Stimulated activated CD8-positive, alpha-beta memory T cell treated with anti-CD3 and anti-CD28 coated beads, Interleukin-12 subunit alpha, Interleukin-12 subunit beta, amount 100 ng/mL, for 4 hours (primary cell): ENCODE measurements at regions not wholly inside any gene's neighbourhood (a gene's known extent, or its start where the extent isn't known, plus 50 kb on each side); places are given as distances from the start of the nearest gene placed in this dataset.
"Not testable (repeated sequence)": the region's sequence is repeated elsewhere in the genome, so short reads cannot be mapped to it uniquely, and the experiment has no call there.

Experiments used
- DNase-seq: peaks from one replicate; pipeline ENCODE4 v3.0.0-alpha.2; 2020; ENCODE audit warnings: low read depth

DNA sequence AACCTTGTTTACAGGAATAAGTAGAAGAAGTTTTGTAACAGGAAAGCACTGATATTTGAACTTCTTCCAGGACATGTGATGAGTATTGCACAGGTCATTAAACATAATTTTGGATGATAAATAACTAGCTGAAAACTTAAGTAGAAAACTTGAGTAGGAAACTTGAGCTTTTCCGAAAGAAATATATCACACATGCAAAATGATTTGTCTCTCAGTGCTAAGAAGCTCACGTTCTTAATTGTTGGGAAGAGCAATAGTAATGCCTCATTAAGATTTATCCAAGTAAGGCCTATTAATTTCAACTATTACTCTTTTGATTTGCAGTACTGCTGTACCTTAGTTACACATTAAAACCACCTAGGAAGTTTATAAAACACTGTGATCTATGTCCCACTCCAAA is 1921.9 kb upstream of the LRRTM1 start:
- no peak for DNase-seq

DNA sequence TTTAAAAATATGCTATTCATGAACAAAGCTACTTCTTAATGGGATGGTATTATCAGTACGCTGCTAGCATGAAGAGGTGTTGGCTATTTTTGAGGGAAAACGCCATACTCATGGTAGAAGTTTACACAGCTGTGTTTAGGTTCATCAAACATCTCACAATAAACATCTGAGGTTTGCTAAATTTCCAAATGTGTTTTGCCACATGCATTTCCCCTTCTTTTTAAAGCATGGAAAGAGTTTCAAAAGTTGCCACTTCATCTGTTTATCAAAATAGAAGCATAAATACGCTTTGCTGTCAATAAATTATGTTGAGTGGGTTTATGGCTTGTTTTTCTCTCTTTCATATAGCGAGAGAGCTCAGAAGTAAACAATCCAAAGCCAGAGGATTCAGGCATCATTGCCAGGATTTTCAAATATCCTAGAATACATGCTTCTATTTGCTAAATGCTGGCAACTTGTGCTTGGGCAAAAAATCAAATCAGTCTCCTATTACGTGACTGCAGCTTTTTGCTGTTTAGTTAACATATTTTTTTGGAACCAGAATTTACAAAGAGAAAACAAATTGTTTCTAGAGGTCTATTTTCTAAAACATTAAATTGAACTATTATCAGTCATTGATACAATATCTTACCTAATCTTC is 1919.9 kb upstream of the LRRTM1 start:
- DNase-seq, result no peak

DNA sequence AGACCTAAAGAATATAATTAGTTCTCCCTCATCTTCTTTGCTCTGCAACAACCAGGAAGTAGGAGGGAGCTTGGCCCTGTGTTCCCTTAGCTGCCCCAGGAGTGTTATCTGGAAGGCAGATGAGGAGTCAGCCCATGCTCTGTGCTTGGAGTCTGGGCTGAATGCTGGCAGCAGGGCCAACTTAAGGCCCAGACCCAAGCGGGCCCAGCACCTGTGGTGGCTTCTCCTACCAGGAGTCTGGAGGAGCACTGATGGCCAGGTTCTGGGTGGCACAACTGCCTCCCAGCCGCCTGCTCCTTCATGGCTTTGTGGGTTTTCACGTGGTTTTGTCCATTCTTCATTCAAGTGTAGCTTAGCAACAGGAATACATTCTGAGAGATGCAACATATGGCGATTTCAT is 1910.7 kb upstream of the LRRTM1 start:
- no peak for DNase-seq

DNA sequence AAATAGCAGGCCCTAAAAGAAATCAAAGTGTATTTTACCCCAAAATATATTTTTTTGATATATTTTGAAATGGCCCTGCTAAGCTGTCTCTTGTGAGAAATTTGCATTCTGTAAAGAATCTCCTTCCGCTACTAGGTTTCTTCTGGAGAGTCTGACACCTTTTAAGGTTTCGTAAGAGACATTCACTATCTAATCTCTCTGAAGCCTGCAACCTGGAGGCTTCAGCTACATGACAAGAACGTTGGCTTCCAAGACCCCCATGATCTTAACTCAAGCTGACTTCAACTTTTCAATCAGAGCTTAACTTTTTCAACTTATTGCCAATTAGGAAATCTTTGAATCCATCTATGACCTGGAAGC is 1894.9 kb upstream of the LRRTM1 start:
- no peak for DNase-seq

DNA sequence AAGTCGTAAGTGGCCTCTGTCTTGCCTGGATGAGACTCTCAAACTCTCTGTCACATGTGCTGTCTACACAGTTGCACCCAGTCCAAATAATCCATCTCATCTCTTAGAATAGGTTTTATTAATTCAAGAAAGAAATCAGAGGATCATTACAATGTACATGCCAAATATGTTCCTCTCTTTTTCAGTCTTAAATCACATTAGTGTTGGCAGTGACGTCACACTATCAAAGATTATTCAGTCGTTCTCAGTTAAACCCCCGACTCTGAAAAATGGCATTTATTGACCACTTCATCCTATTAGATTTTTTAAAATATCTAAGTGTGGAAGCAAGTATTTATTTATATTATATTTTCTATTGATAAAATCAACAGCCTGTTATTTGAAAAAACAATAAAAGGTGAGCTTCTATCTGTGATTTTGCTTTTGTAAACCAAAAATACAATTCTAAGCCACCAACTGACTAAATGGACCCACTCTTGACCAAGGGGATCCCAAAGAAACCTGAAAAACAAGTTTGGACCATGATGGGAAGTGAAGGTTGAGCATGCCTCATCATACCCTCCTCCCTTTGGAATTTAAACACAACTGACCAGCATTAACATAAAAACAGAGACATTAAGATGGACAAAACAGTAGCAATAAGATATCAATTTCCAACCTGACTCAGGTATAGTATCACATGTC is 1894.4 kb upstream of the LRRTM1 start:
- DNase-seq, result no peak

- no peak for DNase-seq
These were observed 1877.7 kb upstream of the LRRTM1 start for GRCh38 chr2:82182270-82182669.

DNA sequence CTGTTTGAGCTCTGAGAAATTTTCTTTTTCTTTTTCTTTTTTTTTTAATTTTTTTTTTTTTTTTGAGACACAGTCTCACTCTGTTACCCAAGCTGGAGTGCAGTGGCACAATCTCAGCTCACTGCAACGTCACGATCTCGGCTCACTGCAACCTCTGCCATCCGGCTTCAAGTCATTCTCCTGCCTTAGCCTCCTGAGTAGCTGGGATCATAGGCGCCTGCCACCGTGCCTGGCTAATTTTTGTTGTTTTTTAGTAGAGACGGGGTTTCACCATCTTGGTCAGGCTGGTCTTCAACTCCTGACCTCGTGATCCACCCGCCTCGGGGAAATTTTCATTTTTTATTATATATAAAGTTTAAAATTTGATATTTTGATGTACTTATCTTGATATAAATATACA is 1870.7 kb upstream of the LRRTM1 start:
- DNase-seq, result not testable (repeated sequence)

GRCh38 chr2:82172483-82172882 is 1867.9 kb upstream of the LRRTM1 start:
- no peak for DNase-seq

DNA sequence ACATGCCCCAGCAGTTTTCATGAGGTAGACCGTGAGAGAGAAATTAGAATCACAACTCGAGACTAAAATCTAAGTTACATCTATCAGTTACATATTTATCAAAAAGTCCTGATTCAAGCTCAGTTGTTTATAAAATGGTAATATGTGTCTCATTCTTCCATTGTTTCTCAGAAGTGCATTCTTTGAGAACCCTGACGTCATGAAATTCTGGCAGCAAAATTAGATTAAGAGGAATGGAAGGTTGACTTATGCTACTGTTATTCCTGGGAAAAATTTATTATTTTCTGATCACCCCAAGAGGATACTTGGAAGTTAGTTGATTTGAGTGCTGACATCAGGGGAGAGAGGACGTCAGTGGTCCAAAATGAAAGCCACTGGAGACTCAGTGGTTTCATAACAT is 1864.8 kb upstream of the LRRTM1 start:
- no peak for DNase-seq

GRCh38 chr2:82165377-82165776 is 1860.8 kb upstream of the LRRTM1 start:
- DNase-seq, result no peak

DNA sequence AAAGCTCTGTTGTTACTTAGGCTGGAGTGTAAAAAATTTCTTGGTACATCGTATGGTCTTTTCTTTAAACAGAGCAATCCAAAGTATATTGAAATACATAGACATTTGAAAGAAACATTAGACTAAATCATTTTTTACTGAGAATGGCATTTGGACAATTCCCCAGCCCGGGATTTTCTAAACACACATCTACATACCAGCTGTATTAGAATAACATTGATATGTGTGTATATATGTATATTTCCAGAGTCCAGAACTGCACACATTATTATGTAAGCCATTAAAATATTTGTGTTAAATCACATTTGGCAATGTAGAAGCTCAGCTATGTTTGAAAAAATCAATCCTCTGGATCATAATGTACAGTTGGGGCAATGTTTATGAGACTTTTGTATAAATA is 1853.6 kb upstream of the LRRTM1 start:
- no peak for DNase-seq

DNA sequence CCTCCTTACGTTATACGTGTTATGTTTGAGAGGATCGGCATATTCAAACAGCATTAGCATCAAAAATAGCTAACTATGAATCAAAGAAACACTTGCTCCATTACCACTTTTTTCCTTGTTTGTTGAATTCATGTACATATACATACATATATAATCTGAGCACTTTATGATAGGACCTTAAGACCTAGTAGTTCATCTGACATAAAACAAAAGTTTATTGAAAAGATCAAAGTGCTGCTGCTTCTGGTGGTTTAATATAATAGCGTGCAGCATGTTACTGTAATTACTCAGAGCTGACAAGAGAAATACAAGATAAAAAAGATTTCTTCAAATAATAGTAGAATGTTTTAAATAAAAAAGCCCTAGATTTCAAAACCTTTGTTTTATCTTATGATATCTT is 1850.9 kb upstream of the LRRTM1 start:
- DNase-seq, result no peak

DNA sequence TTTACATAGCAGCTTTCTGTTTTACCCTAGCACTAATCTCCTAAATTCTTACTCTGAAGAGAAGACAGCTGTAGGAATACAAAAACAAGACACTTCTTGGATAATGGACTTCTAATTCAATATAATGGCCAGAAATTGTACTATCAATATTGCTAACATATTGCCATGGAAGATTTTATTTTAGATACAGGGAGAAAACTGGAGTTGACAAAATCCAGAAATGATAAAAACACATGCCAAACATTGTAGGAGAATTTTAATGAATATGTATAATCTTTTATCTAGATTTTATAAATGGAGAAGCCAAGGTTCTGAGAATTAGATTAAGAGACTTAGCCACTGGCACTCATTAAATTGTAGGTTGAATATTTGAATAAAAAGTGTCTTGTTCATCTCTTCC is 1838.8 kb upstream of the LRRTM1 start:
- DNase-seq, result no peak

DNA sequence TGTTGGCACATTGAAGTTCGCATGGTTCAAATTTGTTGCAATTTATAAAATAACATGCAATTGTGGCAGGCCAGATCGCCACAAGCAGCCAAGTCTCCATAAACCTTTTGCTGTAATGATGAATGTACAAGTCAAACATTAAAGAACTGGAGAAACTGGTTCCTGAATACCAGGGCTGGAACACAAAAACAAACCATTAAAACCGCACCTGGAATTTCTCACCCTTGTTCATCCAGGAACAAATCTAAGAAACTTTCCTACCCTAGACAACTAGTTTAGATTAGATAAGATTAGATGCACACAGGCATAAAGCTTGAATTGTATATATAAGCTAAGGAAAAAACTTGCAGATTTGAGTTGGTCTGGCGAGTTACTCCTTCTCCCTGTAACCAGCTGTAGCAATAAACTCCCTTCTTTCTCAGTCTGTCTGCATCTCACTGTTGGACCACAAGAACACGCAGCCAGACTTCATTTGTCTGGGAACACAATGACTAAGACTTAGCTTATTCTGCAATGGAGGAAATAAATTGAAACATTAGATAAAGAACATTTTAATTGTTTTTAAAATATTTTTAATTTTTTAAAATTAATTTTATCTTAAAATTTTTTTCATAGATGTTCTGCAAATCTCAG is 1835.5 kb upstream of the LRRTM1 start:
- DNase-seq, result no peak

DNA sequence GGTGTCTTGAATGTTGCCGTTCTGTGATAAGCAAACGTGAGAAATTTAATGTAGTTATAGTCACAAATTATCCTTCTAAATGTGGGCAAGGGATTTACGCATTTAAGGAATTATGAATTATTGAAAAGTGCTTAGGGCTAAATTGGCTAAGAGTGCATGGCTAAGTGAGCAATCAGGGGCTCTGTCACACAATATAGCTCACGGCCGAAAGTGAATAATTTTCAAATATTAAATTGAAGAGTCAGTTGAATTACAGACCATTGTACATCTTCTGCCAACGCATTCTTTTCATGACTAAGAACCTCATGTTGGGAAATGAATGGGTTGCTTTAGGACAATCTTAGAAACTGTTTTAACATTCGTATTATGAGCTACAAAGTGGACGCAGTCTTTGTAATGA is 1832.9 kb upstream of the LRRTM1 start:
- DNase-seq, result no peak

DNA sequence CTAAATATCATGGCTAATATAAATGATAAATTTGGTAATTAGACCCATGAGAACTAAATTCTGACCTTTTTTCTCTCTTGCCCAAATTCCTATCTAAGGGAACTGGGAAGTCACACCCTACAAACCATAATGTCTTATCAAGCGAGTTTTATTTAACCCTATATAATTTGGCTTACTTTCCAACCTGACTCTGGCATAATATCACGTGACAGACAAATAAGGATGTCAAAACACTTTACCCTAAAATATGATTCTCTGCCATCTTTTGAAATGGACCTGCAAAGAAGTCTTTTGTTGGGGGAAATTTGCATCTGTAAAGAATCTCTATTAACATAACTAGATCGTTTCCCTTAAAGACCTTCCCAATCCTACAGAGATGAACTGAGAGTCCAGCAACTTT is 1823.5 kb upstream of the LRRTM1 start:
- DNase-seq, result no peak

DNA sequence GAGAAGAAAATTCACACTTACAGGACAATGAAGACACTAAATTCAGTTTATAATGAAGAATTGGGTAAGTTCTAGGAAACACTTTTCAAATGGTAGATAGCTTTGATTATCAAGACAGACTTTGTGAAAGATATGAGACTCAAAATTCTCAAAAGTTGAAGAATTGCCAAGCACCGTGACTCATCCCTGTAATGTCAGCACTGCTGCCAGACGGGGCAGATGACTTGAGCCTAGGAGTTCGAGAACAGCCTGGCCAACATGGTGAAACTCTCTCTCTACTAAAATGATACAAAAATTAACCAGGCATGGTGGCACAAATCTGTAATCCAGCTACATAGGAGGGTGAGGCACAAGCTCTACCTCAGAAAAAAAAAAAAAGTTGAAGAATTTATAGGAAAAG is 1820.1 kb upstream of the LRRTM1 start:
- DNase-seq, result no peak

- no peak for DNase-seq
These were observed 1816.1 kb upstream of the LRRTM1 start for GRCh38 chr2:82120654-82121053.

- DNase-seq, result no peak
These were observed 1815.6 kb upstream of the LRRTM1 start for GRCh38 chr2:82120115-82120514.

- DNase-seq, result no peak
These were observed 1804.9 kb upstream of the LRRTM1 start for GRCh38 chr2:82109418-82109817.

DNA sequence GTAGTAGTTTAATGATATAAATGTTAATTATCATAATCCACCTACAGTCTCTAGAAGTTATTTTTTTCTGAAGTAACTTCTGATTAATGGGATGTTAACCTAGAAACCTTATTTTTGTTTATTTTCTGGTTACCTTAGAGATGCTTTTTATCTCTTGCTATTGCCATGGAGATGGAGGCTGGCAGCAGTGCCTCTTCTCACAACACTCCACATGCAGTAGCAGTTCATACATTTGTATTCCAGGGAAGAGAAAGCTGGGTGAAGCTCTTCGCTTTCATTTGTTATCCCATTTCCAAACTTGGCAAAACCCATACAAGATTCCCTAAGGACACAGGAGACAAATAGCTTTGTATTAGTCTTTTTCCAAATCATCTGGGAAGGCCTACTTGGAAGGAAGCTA is 1794.1 kb upstream of the LRRTM1 start:
- no peak for DNase-seq

DNA sequence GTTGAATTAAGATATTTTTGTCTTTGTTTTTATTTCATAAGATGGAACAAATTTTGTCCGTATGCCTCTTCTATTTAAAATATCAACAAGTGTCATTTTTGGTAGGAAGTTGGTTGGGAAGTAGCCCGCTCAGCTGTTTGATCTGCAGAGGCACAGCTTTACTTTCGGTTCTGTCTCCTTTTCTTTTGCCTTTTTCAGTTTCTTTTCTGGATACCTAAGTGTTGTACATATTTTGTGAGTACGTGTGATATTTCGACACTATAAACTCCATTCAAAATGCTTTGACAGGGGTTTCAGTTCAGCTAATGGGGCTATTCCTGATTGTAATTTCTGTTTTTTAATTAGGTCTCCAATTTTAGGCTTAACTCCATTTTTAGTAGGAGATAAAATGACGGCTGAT is 1785.0 kb upstream of the LRRTM1 start:
- DNase-seq, result no peak

- DNase-seq, result no peak
These were observed 1780.3 kb upstream of the LRRTM1 start for GRCh38 chr2:82084679-82085392.
